HG03460 (cell line): ENCODE measurements at regions not wholly inside any gene's neighbourhood (a gene's known extent, or its start where the extent isn't known, plus 50 kb on each side); places are given as distances from the start of the nearest gene placed in this dataset.

Experiments used
- ATAC-seq: cut with Tn5 transposase; IDR thresholded peaks from one replicate; pipeline ENCODE4 v1.9.1; 2021; ENCODE audit not compliant: unreplicated experiment

- no peak for ATAC-seq
These were observed 105.0 kb upstream of the GAP43 start for GRCh38 chr3:115518100-115518852.

DNA sequence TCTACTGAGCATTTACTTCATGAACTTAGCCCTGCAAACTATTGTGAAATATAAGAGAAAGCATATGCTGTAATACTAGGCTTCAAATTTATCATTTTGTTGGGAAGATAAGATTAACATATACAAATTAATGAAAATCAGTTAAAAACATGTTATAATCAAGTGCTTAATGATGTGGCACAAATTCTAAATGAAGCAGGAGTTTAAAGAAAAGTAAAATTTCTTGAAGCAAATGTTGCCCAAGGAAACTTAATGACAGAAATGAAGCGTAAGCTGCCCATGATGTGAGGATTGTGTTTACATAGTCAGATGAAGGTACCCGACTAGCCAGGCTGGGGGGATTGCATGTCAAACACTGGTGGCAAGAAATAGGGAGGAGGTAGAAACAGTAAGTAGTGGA, 103.1 kb upstream of the GAP43 start:
- ATAC-seq: no peak

DNA sequence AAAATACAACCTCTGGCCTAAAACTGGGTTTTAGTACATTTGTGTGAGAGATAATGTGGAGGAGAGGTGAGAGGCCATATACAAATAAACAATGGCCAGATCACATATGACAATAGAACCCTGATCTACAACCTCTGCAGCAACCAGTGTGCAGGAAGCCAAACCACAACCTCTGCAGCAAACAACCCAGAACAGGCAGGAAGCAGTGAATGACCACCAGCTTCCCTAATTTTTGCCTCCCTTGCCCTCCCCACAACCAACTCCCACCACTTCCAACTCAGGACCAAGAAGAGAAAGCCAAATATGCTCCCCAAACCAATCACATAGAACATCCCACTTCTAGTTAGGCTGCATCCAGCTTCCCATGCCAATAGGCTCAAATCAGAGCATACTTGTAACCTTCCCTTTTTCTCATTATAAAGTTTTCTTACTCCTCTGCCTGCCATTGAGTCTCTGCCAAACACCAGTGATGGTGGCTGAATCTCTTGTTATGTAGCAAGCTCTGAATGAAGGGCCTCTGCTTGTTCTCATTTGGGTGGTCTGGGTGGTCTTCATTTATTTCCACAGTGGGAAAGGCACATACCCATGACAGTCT, 102.6 kb upstream of the GAP43 start:
- no peak for ATAC-seq

GRCh38 chr3:115523458-115523857, 99.9 kb upstream of the GAP43 start:
- ATAC-seq: no peak

GRCh38 chr3:115524549-115524948, 98.8 kb upstream of the GAP43 start:
- no peak for ATAC-seq

DNA sequence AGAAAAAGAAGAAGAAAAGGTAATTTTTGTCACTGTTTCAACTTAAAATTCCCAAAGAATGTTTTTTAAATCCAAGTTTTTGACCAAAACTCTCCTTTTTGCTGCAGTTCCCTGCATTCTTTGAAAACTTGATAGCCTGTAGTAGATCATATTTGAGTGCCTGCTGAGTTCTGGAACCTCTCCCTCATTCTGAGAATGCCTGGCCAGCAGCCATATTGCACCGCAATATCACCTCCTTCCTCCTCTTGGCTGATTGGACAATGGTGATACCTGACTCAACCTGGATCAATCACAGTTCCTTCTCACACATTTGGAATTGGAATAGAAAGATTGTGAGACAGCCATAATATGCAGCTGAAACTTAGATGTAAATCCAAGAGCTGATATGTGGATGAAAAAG, 97.6 kb upstream of the GAP43 start:
- no peak for ATAC-seq

DNA sequence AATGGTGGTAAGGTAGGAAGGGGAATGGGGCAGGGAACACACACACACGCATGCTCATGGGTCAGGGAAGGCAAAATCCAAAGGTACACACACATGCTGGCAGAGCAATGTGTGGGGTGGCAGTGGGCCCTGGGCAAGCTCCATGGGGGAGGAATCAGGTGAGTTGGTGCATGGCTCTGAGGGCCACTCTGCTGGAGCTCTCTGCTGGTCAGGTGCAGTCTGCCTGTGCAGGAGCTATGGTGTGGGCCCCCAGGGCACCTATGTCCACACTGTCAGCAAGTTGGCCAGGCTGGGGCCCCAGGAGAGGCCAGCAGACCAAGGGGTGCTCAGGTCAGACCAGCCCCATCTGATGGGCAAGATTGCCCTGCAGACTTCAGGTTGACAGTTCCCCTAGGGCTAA, 90.1 kb upstream of the GAP43 start:
- ATAC-seq: no peak

DNA sequence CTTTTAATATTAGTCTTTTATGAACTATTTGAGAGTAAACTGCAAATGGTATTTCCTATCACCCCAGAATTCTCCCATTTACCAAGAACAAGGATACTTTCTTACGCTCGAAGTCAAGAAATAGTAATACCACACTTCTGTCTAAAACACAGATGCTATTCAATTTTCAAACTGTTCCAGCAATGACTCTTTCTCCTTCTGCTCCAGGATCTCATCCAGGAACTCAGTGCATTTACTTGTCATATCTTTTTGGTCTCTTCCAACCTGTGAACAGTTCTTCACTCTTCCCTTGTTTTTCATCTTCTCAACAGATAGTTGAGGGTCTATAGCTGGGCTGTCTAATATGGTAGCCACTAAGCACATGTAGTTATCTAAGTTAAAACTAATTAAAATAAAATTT, 87.1 kb upstream of the GAP43 start:
- ATAC-seq: no peak

- no peak for ATAC-seq
These were observed 85.6 kb upstream of the GAP43 start for GRCh38 chr3:115537669-115538068.

DNA sequence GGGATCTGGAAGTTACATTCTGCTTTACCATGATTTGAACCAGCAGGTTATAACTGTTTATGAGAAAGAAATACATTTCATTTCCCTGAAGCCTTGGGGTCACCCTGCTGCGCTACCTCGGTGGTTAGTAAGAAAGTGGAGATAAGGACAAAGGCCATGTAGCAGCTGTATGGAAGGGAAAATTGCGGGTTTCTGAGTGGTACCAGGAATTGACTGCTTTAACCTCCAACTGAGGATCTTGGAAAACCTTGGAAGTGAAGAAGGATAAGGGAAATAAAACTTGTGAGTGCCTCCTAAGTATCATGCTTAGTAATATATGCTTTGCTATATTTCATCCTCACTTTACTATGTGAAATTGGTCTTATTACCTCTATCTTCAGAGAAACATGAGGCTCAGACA, 76.1 kb upstream of the GAP43 start:
- no peak for ATAC-seq

- no peak for ATAC-seq
These were observed 74.7 kb upstream of the GAP43 start for GRCh38 chr3:115548611-115549010.

DNA sequence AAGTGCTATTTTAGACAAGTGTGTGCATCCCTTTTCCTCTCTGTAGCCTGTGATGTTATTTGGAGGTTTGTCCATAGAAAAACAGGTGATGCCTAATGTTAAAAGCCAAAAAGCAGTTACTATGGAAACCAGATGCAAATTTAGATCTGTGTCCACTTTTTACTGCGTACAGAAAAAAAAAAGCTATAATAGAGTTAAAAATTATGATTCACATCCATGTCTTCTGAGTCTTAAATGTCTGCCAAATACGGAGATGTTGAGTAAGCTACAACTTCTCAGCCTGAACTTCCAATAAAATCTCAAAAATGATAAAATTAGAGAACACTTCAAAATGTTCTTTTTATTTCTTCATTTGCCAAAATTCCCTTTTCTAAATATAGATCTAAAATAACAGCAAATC, 74.2 kb upstream of the GAP43 start:
- ATAC-seq: no peak

GRCh38 chr3:115550285-115550761, 73.0 kb upstream of the GAP43 start:
- no peak for ATAC-seq

- ATAC-seq: no peak
These were observed 72.3 kb upstream of the GAP43 start for GRCh38 chr3:115551016-115551415.

DNA sequence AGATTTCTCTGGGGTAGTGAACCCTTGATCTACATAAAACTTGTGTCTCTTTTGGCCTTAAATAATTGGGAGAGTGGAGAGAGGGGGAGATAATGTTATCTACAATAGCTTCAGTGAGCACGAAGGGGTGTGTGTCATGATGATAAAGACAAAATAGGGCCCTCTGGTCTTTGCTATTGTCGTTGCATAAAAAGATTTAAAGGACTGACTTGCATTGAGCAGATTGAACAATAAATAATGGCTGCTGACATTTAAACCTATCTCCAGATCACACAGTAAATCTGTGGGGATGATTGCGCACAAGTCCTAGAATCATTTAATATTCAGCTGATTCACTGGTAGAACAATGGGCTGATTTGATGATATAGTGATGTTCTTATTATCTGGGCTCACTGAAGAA, 71.3 kb upstream of the GAP43 start:
- no peak for ATAC-seq

DNA sequence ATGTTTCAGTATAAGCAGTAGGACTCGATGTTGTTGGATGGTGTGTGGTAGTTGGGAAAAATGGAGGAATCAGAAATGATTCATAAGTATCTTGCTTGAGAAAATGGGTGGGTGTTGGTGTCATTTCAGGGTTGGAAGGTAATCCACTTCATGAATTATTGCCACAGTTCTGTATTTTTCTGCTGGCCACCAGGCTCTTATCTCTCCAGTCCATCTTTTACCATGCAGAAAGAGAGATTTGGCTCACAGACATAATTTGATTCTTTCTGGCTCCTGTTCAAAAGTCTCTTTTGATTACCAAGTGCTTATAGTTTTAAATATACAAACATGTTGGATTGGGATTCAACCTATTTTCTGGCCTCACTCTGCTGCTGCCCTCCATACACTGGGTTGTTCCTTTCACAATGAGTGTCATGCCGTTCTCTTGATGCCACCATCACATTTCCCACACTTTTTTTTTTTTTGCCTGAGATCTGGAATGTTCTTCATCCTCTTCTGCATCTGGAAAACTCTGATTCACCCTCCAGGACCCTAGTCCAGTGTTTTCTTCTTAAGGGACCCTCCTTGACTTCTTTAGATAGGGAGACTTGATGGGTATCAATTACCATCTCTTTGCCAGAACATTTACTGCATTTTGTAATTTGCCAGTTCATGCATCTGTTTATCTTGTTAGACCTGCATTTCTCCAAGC, 69.4 kb upstream of the GAP43 start:
- ATAC-seq: no peak

DNA sequence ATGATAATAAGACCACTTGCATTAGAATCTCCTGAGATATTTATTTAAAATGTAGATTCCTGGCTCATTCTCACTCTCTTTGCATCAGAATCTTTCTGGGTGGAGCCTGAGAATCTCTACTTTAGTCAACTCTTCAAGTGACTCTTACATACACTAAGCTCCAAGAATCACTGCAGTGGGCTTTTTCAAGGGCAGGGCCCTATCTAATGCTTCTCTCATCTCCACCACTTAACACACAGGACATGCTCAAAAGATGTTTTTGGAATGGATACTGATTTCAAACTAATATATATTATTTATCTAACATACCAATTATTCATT, 68.9 kb upstream of the GAP43 start:
- ATAC-seq: no peak

DNA sequence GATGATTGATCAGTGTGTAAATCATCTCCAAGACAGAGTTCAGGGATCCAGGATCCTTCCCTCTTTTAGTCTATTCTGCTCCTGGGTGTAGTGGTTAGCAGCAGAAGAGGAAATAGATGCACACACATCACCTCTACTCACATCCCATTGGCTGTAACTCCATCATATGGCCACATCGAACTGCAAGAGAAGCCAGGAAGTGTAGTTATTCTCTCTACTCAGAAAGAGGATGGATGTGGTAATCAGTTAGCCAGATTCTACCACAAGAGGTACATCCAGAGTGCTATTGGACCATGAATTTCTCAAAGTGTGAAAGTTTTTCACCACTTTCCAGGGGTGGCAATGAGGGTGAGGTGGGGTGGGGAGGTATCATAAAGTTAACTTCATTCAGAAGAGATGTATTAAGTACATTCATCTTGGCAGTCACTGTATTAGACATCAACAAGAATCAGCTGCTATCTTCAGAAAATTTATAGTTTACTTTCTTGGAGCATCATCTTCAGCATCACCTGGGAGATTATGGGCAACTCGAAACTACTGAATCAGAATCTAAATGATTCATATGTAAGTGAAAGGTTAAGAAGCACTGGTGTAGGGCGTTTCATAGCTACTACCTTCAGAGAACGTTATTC, 60.6 kb upstream of the GAP43 start:
- ATAC-seq: no peak

- ATAC-seq: no peak
These were observed 59.3 kb upstream of the GAP43 start for GRCh38 chr3:115563984-115564383.

DNA sequence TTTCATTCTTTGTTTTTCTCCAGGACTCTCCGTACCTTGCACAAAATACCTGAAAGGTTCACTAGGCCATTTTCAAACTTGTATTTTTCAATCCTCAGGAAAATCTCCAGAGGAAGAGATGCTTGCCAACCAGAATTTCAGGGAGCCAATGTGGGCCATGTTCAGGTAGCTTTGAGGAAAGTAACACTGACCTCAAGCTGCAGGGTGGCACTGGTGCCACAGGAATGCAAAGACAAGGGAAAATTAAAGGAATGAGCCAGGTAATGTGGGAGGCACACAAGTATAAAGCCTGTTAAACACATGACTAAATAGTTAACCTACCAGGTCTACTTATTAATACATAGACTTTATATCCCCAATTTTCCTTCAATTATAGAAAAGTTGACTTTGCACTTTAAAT, 51.9 kb upstream of the GAP43 start:
- no peak for ATAC-seq
